Activated CD8-positive, alpha-beta memory T cell treated with anti-CD3 and anti-CD28 coated beads for 4 hours (primary cell): ENCODE measurements at regions not wholly inside any gene's neighbourhood (a gene's known extent, or its start where the extent isn't known, plus 50 kb on each side); places are given as distances from the start of the nearest gene placed in this dataset.
"Not testable (repeated sequence)": the region's sequence is repeated elsewhere in the genome, so short reads cannot be mapped to it uniquely, and the experiment has no call there.

Source experiments
- DNase-seq, 2 donors: peaks; one replicate each; pipeline ENCODE4 v3.0.0-alpha.2; 2020; ENCODE audit warnings: low read depth in 2 of 2

DNA sequence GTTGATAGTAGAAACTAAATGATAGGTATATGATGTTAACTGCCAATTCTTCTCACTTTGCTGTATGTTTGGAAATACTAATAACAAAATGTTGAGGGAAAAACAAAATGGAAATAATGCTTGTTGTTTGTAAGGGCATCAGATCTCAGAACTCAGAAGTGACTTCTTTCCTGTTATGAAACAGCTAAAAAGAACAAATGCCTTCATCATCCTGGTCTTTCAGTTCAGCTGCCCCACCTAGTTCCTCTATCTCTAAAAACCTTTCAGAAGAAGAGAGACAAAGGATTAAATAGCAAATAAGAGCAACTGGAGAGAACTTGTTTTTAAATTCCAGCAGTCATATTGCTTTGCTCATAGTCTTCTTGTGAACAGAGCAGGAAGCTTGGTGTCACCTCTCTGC, 345.3 kb upstream of the NCAM1 start:
- DNase-seq = no peak

DNA sequence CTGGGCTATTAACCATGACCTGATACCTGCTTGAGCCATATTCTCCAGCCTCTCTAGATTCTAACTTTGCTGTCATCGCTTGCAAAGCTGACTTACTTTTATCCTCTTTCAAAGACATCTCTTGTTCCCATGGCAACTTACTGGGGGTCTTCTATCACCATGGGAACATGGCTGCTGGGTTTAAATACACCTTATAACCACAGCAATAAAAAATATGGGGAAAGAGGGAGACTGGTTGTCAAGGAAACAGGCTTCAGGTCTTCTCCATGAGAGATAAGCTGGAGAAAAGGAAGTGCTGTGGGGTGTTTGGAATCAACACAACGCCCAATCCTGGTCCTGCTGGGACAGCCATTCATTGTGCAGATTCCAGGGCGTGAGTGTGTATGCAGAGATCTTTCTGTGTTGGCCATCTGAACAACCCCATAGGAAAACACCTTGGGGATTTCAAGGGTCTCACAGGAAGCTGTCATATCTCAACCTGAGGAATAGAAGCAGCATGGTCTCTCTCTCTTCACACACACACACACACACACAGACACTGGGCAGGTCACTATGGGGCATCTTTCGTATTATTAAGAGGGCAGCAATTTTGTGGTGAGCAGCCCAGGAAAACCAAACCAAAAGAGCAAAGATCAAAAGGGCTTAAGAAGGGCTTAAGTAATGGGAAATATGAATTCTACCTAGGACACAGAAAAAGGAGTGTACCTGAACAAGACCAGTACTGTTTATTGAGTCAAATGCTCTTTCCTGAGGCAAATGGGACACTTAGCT, 344.7 kb upstream of the NCAM1 start:
- DNase-seq = no peak

- no peak for DNase-seq
These were observed 344.2 kb upstream of the NCAM1 start for GRCh38 chr11:112617098-112617425.

DNA sequence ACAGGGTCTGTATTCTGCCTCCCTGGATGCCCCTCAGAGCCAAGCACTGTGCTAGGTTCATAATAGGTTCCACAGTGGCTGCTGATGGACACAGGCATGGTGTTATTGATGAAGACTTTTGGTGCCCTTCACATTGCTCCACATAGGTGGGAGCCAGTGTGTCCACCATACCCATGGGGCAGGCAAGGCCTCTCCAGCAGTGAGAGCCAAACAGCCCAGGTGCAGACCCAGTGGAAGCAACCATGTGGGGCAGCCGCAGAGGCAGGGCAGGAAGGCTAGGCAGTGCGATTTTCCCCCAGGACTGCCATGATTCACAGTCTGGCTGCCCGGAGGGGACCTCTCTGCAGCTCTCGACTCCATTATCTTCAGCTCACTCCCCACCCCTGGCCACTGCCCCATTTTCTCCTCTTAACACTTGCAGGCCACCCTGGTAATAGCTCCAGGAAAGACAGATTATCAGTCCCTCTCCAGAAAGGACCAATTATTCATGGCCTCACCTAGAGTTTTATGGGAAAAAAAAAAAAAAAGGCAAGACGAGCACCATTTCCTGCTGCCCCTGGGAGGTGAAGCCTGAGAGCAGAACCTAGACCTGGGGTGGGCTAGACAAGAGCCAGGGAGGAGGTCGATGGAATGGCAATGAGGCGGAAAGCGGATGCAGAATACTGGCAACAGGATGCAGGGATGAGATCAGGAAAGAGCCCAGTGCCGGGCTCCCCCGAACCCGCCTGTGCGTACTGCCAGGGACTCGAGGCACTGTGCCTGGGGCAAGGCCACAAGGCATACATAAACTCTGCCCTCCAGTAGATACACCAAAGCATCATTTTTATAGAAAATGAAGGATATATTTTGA, 343.0 kb upstream of the NCAM1 start:
- DNase-seq = no peak

DNA sequence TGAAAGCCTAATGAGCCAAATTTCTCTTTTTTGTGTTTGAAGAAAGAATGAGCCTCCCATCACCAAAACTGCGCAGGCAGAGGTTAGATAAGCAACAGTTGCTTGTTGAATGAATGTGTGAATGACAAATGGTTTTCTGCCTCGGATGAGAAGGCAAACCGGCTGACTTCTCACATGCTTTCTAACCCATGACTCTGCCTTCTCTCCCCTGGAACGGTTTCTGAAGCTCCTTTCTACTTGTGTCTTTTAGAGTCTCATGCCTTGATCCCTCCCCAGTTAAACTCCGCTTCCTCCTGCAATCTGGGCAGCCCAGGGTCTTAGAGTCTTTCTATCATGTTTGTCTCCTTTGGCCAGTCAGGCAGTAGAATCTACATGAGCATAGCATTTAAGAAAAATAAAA, 342.1 kb upstream of the NCAM1 start:
- no peak for DNase-seq

- no peak for DNase-seq
These were observed 340.4 kb upstream of the NCAM1 start for GRCh38 chr11:112620621-112621394.

- DNase-seq = no peak
These were observed 338.2 kb upstream of the NCAM1 start for GRCh38 chr11:112623057-112623456.

DNA sequence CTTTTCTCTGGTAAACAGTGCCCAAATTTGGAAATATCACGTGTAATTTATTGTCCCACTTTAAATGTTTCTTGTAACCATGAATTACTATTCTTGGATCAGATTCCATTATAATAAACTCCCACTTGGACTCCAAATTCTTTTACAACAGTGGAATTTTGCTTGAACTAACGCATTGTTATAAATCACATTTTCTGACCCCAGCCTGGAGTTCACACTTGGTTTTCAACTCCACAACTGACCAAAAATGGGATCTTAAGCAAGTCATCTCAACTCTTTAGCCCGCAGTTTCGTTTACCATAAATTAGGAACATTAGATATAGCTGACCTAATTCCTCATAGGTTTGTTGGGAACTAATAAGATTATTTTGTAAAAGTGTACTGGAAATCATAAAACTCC, 336.8 kb upstream of the NCAM1 start:
- no peak for DNase-seq

GRCh38 chr11:112624971-112625370, 336.2 kb upstream of the NCAM1 start:
- DNase-seq = not testable (repeated sequence)

DNA sequence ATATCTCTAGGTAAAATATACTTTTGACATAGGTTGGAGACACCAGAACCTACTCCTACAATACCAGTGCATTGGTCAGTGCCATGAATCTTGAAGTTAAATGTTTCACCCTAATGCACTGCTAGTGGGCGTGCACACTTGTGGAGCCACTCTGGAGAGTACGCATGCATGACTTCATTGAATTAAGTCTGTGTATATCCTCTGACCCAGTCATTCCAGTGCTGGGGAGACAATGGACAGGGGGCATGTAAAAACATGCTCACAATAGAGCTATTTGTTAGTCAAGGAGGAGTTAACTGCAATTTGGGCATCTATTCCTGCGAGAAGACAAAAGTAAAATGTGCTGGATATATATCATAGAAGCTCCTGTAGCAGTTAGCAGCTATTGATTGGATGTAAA, 335.4 kb upstream of the NCAM1 start:
- no peak for DNase-seq

GRCh38 chr11:112626731-112627130, 334.5 kb upstream of the NCAM1 start:
- DNase-seq = no peak

DNA sequence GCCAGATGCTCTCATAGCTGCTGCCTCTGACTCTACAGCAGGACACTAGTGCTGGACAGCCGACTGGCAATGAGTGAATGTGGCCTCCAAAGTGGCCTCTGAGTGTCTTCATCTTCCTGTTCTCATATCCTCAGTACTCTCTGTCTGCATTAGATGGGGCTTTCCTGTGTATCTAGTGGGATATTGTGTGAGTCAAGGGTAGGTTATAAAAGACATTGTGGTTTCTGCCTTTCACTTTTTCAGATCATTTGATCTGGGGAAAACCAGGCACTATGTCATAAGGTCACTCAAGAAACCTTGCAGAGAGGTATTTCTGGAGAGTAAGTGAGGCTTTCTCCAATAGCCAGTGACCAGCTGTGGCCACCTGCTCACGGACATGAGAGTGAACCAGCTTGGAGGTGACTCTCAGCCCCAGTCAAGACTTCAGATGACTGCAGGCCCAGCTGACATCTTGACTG, 333.6 kb upstream of the NCAM1 start:
- DNase-seq = no peak

GRCh38 chr11:112628676-112629075, 332.5 kb upstream of the NCAM1 start:
- no peak for DNase-seq

DNA sequence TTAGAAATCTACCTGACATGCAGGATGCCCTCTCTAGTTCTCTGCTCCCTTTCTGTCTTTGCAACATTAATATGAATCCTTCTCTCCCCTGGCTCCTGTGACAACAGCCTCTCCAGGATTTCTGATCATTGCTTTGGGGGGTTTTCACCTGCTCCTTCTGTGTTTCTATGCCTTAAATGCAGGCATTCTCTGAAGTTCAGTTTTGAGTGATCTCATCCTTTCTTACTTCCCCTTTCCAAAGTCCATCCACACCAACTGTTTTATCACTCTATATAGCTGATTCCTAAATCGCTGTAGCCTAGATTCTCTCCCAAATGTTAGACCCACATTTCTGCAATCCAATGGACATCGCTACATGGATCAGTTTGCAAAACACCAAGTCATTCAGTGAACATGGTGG, 330.7 kb upstream of the NCAM1 start:
- no peak for DNase-seq

DNA sequence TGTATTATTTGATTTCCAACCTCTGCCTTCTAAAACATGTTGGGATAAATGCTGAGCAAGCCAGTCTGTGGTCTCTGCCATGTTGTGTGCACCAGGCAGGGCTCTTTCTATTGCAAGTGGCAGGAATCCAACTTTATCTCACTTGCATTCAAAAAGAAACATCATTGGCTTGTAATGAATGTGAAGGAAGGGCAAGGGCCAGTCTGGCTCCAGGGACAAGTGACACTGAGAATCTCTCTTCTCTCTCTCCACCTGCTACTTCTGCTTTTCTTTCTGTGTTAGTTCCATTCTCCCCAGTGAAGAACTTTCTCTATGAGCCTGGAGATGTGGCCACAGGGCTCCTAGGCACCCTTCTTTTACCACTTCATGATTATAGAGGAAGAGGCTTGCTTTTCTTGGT, 329.9 kb upstream of the NCAM1 start:
- no peak for DNase-seq

GRCh38 chr11:112632866-112633505, 328.2 kb upstream of the NCAM1 start:
- no peak for DNase-seq

GRCh38 chr11:112634551-112634950, 326.7 kb upstream of the NCAM1 start:
- DNase-seq = no peak

DNA sequence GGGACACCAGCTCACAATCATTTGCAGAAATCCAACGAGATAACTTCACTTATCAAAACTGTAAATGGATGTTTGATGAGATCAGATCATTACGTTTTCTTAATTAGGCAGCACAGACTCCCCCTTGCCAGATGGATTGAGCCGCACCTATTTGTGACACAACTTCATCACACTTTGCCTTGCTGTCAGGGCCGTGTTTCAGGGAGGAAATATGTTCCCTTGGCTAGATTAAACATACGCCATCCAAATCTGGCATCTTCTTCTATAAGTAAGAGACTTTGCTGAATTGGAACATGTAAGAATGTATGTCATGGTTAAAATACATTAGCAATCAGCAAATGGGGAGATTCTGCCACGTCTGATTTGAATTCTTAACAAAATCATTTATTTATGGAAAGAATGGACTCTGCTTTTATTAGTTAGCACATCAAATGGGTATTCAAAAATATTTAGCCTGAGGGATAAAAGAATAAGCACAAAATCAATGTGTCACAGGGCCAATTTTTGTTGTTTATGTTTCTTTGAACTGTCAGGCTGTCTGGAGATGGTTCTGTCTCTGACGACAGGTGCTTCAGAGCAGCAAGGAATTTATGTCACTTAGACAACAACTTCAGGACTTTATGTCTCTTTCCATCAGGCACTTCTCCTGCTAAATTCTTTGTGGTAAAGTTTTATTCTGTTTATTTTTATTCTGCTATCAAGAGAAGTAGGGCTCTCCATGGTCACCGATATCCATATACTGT, 326.1 kb upstream of the NCAM1 start:
- DNase-seq = no peak

DNA sequence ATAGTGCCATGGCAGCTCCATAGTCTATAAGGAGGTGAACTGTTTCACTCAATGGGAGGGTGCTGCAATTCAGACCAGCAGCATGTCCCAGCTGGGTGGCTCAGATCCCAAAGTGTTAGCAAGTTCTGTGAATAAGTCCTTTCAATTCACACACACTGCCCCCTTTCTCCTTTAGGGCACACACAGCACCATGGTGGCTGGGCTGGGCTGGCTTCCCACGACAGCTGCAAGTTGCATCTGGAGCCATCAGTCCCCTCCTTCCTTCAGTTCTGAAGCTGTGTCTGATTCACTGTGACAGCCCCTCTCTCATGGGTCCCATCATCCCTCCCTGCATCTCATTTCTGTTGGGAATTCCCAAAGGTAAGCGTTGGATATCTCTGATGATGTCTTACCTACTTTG, 324.1 kb upstream of the NCAM1 start:
- DNase-seq = no peak

GRCh38 chr11:112637876-112638275, 323.3 kb upstream of the NCAM1 start:
- no peak for DNase-seq

GRCh38 chr11:112639469-112639868, 321.8 kb upstream of the NCAM1 start:
- no peak for DNase-seq
